GM18907 (cell line): ENCODE measurements at regions not wholly inside any gene's neighbourhood (a gene's known extent, or its start where the extent isn't known, plus 50 kb on each side); places are given as distances from the start of the nearest gene placed in this dataset.
"Not testable (repeated sequence)": the region's sequence is repeated elsewhere in the genome, so short reads cannot be mapped to it uniquely, and the experiment has no call there.

Experiments
- ATAC-seq: cut with Tn5 transposase; IDR thresholded peaks from one replicate; pipeline ENCODE4 v1.9.1; 2021; ENCODE audit warnings: mild to moderate bottlenecking, moderate library complexity; ENCODE audit not compliant: unreplicated experiment

DNA sequence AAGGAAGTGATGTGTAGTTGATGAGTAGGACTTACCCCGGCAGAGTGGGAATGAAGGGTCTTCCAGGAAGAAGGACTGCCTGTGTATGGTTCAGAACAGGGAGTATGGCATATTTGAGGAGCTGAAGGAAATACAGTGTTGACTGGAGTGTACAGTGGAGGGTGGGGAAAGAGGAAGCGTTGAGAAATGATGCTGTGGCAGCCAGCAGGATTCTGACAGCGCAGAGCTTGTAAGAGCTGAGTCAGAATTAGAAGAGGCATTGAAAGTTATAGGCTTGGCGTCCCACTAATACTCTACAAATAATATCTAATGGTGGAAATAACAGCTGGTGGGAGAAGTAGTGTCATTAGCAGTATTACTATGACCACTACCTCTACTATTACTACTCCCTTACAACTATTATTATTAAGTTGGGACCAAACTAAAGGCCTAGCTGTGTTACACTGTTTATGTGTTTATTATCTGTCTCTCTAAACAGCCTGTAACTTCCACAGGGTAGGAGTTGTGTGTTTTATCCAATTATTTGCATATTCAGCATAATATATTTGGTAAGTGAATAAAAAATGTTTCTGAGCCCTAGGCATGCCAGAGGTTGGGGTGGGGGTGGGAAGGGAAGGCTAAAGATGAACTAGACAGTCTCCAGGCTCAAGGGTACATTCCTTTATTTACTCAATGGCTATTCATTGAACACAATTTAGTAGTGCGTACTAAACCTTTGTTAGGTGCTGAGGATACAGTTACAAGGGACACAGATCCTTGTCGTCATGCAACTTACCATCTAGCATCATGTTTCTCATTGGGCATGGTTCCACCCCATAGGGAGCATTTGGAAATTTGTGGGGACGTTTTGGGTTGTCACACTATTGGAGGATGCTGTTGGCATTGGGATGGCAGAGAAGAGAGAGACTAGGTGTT lies 428.8 kb upstream of the ONECUT1 start:
- ATAC-seq = no peak

DNA sequence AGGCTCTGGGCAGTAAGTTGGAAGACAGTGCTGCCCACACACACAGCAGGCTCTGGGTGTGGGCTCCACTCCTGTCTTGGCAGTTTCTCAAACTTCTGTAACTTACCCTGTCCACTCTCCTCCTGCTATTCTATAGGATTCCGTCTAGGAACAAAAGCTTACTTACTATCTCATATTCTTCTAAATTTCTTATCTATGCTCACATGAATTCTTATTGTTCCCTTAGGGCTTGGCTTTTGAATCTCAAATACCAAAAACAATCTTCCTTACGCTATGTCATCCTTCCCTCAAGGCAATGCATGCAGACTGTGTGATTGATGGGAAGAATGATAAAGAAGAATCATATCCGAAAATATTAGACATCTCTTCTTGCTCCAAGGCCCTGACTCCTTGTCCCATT lies 425.9 kb upstream of the ONECUT1 start:
- ATAC-seq = no peak

DNA sequence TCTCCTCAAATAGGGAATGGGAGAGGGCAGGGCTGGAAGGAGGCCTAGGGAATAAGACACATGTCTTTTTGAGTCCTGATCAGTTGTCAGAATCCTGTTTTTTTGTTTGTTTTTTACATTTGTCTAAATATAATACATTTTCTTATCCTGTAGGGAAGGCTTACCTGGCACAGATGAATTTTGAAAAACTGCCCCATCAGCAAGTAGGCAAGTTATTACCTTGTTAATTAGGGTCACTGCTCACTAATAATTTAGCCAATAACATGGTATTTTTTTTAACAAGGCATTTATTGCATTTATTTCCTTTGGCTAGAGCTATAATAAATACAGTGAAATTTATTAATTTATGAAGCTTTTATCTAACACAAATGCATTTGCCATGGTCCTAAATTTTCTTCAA lies 423.2 kb upstream of the ONECUT1 start:
- no peak for ATAC-seq

DNA sequence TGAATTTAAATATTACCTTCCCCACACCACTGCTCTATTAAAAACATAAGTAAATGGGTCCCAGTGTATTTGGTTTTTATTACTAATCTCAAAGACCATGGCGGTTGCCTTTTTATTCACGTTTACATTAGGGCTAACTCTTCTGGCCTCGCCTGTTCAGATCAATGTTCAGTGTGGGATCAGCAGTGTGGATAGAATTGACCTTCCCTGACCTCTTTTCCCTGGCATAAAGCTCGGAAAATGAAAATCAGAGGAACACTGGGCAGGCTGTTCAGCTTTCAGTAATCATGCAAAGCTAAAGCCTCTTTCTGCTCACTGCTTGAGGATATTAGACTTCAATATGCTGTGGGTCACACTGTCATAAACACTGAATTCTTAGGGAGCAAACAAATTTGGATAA lies 422.6 kb upstream of the ONECUT1 start:
- ATAC-seq = no peak

GRCh38 chr15:53210653-53211052 lies 420.5 kb upstream of the ONECUT1 start:
- no peak for ATAC-seq

DNA sequence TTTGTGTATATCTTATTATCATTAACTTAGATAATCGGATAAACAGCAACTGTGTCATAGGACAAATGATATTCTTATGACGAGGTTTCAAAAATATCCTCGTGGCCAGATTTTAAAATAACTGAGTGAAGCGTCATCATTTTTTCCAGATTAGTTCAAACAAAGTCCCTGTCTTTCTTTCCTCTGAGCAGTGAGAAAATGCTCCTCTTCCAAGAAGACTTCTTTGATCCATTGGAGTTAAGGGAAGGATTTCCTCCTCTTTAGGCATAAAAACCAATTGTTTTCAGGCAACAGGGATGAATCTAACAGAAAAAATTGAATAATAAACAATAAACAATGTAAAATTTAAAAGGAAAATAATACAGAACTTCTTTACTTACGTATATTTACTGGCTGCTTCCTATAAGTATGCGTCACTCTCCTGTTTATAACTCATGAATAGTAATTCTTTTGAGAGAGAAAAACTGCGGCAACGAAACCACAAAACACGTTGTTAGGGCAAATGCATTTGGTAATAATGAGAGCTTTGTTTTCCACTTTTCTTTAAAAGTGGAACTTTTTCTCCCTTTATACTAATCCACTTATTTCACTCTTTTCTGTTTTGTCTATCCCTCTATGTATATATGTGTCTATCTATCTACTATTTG lies 419.4 kb upstream of the ONECUT1 start:
- ATAC-seq = no peak

DNA sequence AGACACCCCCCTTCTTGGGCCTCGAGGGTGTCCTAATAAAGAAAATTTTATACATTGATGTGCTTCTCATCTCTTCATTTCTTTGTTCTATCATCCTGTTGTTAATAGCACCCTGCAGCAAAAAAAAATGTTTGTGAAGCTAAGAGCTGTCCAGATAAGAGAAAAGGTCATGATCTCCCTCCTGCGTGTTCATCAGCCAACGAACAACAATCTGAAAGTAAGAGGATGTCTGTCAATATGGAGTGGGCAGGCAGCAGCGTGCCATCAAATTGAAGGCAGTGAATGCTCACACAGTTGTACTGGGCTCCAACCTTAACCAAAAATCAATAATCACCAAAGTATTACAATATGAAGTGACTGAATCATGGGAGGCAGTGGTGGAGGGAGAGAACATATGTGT lies 418.6 kb upstream of the ONECUT1 start:
- ATAC-seq = no peak

- no peak for ATAC-seq
These were observed 413.3 kb upstream of the ONECUT1 start for GRCh38 chr15:53203454-53203853.

DNA sequence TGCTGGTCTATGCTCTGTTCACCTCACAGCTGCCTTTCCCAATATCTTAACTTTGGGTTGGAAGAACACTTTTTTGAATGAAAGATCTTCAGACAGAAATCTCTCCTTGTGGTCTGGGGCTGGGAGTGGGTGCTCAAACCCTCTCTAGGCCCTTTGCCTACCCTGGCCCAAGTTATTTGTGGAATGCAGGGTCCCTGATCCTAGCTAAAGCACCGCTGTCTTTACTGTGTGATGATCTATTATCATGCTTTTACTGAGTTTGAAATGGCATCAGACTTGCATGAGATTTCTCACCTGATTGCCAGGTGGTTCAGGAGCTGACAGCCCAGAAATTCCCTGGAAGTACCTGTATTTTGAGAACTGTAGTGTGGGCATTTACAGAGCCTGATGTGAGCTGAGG lies 412.7 kb upstream of the ONECUT1 start:
- ATAC-seq = no peak

DNA sequence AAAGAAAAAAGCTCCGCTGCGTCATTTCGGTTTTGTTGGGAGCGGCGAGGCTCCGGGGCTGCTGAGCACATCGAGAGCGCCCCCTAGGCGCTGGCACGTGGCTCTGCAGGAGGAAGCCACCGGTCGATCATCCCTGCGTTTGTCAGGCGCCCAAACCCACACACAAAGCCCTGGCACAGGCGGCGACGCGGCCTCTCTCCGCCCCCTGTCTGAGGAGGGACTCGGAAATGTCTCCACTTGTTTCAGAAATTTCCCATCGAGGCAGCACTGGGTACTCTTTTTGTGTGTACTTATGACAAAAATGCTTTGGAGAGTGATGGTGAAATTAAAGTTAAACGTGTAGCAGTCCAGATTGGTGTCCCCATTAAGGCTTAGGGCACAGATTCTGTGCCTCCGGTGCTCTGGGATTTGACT lies 407.3 kb upstream of the ONECUT1 start:
- ATAC-seq = peak; percentile 85

GRCh38 chr15:53196788-53197187 lies 406.7 kb upstream of the ONECUT1 start:
- ATAC-seq = no peak

DNA sequence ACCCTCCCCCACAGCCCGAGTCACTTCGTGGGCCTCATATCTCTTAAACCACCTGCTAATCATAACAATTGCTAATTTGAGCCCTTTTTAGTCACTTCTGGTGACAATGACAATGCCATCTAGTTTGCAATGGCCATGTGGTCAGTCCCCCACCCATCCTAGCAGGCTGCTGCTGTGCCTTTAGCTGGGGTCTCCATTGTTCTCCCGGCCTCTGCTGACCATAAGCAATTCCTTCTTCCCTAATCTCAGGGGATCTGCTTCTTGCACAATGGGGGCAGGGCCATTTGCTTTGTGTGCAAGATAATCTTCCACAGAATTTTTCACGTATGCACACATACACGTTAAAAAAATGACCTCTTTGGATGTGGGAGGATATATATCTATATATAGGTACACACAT lies 406.1 kb upstream of the ONECUT1 start:
- no peak for ATAC-seq

DNA sequence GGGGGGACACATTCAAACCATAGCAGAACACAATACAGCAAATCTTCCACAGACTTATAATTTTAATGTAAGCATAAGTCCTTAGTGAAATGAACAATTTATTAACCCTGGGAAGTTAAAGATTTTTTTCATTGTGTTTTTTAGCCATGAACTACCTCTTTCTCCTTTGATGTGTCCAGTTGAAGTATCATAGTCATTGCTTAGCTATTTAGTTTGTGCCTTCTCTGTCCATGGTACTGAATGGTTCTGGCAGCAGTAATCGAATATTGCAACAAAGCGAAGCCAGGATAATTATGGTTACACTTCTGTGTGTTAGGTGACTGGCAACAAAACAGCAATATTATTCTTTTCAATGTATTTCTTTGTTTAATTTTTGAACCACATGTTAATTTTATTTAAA lies 403.0 kb upstream of the ONECUT1 start:
- ATAC-seq = no peak

DNA sequence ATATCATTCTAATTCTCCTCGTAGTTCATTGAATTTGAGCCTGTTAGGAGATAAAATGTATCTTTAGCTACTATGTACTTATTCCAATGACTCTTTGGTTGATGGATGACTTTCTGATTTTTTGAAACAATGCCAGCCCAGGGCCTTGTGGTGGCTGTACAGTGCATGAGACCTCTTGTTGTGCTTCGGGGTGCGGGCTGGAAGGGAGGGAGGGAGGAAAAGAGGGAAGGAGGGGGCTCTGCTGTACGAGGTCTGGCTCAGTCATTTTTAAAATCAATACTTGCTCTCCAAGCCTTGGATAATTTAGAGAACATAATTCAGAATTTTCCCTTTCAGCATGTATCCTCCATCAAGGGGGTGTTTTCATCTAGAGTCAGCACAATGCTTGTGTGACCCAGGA lies 399.7 kb upstream of the ONECUT1 start:
- no peak for ATAC-seq

DNA sequence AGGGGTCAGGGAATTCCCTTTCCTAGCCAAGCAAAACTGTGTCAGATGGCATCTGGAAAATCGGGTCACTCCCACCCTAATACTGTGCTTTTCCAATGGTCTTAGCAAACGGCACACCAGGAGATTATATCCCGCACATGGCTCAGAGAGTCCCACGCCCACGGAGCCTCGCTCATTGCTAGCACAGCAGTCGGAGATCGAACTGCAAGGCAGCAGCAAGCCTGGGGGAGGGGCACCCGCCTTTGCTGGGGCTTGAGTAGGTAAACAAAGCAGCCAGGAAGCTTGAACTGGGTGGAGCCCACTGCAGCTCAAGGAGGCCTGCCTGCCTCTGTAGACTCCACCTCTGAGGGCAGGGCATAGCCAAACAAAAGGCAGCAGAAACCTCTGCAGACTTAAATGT lies 393.3 kb upstream of the ONECUT1 start:
- not testable (repeated sequence) for ATAC-seq

DNA sequence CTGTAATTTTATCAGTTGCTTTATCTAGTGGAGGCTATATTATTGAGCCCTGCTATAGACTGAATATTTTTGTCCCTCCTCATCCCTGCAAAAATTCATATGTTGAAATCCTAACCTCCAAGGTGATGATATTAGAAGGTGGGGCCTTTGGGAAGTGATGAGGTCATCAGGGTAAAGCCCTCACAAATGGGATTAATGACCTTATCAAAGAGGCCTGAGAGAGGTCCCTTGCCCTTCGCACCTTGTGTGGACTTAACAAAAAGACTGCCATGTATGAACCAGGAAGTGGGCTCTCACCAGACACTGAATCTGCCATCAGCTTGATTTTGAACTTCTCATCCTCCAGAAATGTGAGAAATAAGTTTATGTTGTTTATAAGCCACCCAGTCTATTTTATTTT lies 381.4 kb upstream of the ONECUT1 start:
- ATAC-seq = no peak

DNA sequence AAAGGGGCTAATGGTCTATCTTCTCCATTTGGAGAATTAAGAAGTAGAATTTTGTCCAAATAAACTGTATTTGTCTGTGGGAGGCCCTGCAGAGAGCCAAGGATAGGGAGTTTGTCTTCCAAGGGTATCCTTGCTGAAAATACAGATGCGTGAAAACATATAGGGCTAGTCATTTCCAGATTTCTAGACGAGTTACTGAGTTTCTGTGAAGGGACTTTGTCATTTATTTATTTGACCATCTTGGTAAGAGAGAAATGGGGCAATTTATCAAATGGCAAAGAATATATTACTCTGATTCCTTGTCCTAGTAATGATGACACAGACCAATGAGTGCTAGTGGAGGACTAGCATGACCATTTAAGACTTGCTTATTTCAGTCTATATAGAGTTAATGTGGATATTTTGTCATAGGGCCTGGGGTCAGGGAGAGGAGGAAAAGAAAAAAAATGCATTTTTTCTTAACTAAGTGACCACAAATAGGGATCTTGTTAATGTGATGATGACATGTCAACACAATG lies 376.6 kb upstream of the ONECUT1 start:
- ATAC-seq = no peak

DNA sequence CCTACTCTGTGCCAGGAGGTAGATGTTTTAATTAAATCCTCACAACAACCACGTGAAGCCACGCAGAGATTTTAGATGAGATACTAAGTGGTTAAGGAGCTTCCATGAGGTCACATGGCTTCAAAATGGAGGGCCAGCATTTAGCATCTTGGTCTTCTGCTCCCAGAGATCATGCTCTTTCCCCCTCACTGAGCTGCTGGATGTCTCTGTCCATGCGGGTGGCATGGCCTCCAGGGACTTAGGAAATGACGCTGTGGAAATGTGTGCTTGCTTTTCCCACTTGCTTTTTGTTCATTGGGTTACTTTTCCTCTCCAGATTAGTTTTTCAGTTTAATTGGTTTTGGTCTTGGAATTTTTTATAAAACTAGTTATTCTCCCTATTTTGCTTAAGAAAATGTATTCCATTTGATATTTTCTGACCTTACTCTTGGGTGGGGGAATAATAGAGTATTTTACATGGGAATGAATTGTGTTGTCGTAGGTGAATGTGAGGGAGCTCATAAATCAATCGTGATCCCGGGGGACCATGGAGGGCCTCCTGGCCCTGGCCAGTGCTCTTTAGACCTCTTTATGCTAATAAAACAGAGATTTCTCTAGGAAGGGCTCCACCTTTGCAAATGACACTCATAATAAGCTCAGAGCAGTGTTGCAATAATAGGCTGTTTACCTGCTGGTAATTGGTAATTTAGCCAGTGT lies 376.0 kb upstream of the ONECUT1 start:
- ATAC-seq = no peak

DNA sequence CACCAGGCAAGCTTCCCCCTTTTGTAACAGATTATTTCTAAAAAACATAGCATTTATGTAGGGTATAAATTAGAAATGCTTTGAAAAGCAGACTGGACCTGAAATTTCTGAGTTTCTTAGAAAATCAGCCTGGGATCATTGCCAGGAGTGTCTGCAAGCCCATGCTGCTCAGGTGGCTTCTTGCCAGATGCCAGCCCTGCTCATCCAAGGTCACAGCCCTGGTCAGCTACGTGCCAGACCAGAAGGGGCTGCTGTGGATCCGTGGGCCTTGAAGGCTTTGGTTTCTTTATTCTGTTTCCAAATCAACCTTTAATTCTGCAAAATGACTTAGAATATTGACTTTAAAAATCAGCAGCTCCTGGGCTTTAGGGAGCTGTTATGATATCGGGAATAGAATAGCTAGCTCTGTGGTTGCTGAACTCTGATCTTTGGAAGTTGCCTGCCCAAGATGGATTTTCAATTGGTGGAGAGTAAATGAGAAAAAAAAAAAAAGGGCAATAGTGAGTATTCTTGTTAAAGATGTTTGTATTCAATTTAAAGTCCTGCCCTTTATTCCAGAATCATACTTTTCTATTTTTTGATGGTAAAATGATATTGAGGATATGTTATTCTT lies 370.1 kb upstream of the ONECUT1 start:
- no peak for ATAC-seq

GRCh38 chr15:53159458-53159857 lies 369.3 kb upstream of the ONECUT1 start:
- no peak for ATAC-seq

- ATAC-seq = no peak
These were observed 368.9 kb upstream of the ONECUT1 start for GRCh38 chr15:53158995-53159394.
